HL-60/S4 (cell line): ENCODE measurements at regions not wholly inside any gene's neighbourhood (a gene's known extent, or its start where the extent isn't known, plus 50 kb on each side); places are given as distances from the start of the nearest gene placed in this dataset.

Source experiments
- in situ Hi-C: fragments of 300-500 bp; cut with MboI; formaldehyde crosslinking; loops from 2 replicates; pipeline ENCODE4 v1.14.3; 2022; ENCODE audit warnings: low sequenced_read_pairs

DNA sequence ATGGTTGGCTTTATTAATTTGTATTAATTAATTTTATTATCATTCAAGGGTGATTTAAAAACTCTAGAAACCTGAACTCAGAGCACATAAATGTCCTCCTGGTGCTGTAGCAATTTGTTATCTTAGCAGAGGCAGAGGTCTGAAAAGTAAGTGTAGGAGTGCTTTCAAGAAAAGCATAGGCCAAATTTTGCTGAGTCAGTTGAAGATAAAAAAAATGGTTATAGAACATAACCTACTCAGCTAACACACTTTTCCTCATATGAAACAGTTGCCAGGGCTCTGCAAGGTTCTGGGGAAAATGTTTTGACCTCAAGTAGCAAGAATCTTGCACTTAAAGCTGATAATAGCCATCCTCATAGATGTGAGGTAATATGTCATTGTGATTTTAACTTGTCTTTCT lies 53.5 kb upstream of the CHODL start:
- in situ Hi-C loops = no loop called here

DNA sequence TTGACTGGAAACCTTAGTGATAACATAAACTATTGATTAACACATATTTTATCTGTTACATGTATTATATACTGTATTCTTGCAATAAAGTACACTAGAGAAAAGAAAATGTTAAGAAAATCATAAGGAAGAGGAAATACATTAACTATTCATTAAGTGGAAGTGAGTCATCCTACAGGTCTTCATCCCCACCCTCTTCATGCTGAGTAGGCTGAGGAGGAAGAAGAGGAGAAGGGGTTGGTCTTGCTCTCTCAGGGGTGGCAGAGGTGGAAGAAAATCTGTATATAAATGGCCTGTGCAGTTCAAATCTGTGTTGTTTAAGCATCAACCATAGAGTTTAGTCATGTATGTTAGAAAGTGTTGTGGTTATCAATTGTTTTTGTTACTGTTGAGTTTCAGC lies 66.1 kb upstream of the CHODL start:
- in situ Hi-C loops = no loop called here

DNA sequence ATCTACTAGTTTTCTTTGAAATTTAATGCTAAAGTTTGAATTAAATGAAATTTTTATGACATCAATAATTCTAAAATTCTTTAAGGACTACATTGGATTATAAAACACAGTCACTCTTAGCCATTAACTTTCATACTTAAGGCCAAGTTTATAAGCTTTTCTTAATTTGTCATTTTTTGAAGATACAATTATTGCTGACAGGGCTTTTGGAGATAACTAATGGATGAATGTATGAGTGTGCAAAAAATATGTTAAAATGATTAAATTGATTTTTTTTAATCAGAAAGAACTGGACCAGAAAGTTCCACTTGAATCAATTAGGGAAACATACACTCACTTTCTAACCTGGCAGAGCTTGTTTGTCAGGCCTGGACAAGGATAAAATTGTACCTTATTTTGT lies 70.3 kb upstream of the CHODL start:
- in situ Hi-C loops = no loop called here

DNA sequence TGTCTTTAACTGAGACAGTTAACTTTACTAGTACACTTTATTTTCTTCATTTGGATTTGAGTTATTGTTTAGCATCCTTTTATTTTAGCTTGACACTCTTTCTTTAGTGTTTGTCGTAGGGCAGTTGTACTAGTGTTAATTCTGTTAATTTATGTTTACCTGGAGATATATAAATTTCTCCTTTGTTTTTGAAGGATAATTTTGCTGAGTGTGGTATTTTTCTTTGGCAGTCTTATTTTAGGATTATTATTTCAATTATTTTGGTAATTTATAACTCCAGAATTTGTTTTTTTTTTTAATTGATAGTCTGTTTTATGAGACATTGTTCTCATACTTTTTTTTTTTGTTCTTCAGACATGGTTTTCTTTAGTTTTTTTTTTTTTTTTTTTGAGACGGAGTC lies 73.8 kb upstream of the CHODL start:
- in situ Hi-C loops = no loop called here

DNA sequence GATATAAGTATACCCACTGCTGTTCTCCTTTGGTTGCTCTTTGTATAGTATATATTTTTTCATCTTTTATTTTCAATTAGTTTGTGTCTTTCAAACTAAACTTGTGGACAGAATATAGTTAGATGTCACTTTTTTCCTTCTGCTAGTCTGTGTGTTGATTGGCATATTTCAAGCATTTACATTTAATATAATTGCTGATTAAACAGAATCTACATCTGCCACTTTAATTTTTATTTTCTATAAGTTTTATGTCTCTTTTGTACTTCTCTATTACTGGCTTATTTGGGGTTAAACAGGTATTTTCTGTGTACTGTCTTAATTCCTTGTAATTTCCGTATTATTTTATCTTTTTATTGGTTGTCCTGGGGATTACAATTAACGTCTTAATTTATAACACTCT lies 74.4 kb upstream of the CHODL start:
- in situ Hi-C loops = no loop called here

DNA sequence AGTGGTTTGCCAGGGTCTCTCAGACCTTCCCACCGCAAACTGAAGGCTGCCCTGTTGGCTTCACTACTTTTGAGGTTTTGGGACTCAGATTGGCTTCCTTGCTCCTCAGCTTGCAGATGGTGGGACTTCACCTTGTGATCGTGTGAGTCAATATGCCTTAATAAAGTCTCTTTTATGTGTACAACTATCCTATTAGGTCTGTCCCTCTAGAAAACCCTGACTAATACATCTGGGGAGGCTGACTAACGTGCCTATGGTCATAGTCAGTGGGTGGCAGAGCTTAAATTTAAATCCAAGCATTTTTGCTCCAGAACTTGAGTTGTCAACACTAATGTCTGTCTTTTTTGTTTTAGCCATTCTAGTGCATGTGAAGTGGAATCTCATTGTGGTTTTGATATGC lies 76.5 kb upstream of the CHODL start:
- in situ Hi-C loops = no loop called here

DNA sequence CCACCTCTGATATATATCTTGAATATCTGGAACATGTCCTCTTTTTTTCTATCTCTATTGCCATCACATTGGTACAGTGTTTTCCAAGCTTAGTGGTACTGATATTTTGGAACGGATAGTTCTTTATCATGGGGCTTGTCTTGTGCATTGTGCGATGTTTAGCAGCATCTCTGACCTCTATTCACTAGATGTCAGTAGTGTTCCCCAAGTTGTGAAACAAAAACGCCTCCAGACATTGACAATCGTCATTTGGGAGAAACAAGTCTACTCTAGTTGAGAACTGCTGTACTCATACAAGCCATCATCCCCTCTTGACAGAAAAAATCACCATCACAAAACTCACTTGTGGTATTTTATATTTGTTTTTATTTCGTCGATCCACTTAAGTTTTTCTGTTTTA lies 79.7 kb upstream of the CHODL start:
- in situ Hi-C loops = no loop called here

DNA sequence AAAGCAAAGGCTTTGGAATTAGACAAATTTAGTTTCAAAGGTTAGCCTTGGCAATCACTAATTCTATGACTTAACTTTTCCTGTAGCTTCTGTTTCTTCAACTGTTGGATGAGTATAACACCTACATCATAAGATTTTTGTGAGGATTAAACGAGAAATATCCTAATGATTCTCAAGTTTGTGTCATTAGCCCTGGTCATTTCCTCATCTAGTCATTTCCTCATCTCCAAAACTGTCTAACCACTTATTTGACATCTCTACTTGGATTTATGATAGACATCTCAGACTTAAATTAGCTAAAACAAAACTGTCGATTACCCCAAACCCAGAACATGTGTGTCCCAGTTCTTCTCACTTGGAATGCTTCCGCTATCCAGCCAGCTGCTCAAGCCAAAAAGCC lies 80.2 kb upstream of the CHODL start:
- in situ Hi-C loops = no loop called here

DNA sequence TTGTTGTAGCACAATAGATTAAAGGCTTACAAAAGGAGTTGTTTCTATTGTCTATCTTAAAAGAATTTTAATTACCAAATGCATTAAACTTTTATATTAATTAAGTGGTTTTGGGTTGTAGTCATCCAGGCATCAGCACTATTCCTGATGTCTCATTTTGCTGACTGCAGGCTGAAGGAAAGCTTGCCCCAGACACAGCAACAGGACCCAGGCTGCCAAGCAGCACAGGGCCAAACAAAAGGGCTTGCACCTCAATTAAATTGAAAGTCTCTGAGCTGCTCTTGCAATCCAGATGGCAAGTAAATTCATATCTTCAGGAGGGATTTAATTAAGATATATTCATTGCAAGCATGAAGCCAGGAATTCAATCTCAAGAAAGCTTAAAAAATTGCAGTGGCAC lies 80.7 kb upstream of the CHODL start:
- in situ Hi-C loops = no loop called here

DNA sequence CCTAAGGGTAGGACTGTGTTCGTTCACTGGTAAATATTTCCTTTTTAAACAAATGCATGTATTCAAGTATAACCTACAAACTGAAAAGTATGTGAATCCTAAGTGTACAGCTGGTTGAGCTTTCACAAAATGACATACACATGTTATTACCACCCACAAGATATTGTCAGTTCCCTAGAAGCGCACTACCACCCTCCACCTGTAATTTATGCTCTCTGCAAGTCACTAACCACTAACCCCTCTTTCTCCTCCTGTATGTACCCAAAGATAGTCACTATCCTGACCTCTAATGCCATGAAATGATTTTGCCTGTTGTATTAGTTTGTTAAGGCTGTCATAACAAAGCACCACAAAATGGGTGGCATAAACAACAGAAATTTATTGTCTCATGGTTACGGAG lies 82.8 kb upstream of the CHODL start:
- in situ Hi-C loops = no loop called here

DNA sequence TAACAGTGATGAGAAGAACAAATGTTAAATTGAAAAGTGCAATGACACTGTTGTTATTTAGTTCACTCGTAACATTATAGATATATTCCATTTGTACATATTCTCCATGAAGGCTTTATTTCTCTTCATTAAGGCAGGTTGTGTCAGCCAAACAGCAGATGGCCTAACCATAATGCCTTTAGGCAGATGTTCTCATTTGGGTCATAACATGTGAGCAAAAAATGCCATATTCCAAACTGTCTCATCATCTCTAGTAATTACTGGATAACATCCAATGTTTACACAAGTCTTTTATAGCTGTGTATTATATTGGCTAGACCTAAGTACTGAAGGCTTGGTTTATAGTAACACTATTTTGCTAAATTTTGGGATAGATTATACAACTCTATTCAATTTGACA lies 87.2 kb upstream of the CHODL start:
- in situ Hi-C loops = no loop called here

DNA sequence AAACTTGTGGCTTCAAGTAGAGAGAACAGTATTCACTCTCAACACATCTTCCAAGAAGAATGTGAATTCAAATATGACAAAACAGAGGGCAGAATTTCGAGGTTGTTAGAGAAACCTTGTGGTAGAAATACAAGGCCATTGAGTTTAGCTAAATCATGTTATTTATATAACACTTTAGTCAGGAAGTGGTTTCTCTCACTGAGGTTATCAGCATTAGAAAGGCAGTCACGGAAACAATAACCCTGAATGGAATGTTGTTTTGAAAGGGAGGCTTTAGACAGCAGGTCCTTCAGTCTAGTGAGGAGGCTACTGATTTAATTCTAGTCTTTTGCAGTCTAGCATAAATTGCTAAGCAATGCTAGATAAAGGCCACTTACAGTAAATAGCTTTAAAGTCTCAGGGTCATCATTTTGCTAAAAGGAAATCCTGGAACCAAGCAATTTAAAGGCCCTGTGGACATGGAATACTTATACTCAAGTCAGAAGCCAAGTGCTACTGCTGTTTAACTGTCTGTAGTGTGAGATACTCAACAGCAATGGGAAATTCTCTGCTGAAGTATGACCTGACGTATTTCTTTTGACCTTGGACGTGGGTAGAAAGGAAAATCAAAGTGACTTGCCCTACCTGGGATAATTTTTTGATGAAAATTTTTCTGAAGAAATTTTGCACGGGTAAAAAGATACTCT lies 89.0 kb upstream of the CHODL start:
- in situ Hi-C loops = no loop called here

DNA sequence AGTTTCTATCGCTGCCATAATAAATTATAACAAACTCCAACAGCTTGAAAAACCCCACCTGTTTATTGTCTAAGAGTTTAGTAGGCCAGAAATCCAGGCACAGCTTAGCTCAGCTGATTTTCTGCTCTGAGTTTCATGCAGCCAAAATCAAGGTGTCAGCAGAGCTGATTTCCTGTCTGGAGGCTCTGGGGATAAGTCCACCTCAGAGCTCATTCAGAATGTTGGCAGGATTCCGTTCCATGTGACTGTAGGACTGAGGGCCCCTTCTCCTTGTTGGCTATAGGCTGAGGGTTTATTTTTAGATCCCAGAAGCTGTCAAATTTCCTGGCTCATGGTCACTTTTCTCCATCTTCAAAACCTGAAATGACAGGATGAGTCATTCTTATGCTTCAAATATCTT lies 91.6 kb upstream of the CHODL start:
- in situ Hi-C loops = no loop called here

DNA sequence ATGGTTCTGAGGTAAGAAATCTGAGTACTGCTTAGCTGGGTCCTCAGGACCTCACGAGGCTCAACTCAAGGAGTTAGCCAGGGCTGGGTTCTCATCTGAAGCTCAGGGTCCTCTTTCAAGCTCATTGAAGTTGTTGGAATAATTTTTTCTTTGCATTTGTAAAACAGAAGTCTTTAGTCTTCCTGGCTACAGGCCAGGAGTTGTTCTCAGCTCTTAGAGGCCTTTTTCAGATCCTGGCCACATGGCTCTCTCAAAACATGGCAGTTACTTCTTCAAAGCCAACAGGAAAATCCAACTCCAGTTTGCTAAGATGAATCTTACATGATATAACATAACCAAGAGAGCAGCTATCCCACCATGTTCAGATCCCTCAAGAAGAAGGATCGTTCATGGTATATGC lies 92.3 kb upstream of the CHODL start:
- in situ Hi-C loops = no loop called here

DNA sequence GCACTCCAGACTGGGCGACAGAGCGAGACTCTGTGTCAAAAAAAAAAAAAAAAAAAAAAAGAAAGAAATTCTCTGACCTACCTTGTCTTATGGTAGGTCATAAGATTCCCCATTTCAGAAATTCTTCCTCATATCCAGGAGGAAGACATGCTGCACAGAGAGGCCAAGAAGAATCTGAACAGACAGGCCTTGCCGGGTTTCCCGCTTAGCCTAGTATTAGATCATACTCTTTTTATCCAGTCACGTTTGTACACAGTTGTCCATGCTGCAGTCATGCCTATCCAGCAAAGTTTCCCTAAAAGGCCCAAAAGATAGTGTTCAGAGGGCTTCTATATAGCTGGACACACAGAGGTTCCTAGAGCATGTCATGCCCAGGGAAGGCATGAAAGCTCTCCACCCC lies 93.6 kb upstream of the CHODL start:
- in situ Hi-C loops = no loop called here

DNA sequence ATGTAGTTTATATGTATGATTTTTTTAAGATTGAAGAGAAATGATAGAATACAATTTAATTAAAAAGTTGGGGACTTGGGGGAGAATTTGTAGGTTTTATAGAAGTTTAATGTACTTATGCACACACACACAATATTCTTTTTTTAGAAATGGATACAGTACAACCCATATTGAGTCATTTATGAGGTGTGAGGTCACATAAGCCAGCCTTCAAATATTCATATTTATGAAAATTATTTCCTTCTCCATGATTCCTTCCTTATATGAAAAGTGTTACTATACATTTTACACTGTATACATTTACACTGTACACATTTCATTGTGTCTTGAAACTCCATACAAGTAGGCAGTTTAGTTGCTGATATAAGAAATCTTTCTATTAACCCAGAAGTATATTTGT lies 96.2 kb upstream of the CHODL start:
- in situ Hi-C loops = no loop called here

DNA sequence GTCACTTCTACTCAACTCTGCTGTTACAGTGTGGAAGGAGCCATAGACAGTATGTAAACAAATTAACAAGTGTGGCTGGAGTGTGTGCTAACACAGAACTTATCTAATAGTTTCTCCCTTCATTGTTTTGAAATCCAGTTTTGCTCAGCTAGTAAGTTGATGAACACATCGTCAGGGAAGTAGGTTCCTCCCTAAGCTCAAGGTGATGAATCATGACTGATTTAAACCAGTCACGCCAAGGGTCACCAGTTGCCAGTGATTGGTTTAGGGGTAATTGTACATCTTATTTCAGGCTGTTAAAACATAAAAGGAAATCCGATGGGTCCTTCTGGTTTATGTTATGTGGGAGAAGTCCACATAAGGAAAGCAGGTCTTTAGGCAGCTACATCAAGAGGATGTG lies 97.0 kb upstream of the CHODL start:
- in situ Hi-C loops = no loop called here

DNA sequence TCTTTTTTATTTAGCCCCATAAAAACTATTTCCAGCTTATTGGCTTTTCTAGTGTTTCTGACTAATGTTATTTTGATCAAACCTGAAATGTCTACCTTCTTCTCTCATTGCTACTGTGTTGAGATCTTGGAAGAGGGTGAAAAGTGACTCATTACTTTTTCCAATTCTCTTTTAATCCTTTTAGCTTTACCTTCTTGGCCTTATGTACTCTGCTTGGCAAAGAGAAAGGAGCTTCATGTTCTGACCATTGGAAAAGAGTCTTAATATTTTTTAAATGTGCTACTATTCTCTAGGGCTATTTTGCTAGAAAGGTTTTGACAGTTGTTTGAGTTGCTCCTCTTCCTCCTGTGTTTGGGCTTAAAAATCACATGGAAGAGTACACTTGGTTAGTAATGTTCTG lies 97.8 kb upstream of the CHODL start:
- in situ Hi-C loops = no loop called here

DNA sequence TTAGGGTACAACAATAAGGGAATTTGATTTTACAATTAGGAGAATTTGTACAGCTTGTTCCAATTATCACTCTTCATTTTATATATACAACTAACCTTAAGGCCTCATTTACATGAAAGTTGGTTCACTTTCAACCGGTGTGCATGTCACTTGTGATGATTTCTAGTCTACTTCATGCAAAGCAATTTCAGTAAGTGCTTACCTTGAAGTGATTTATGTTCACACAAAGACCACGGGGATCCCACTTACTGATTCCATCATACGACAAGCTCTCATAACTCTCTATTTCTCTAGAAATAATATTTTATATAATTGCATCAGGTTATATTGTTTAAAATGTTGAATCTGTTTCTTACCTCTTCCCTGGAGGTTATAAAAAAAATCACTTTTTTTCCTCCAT lies 100.3 kb upstream of the CHODL start:
- in situ Hi-C loops = no loop called here

DNA sequence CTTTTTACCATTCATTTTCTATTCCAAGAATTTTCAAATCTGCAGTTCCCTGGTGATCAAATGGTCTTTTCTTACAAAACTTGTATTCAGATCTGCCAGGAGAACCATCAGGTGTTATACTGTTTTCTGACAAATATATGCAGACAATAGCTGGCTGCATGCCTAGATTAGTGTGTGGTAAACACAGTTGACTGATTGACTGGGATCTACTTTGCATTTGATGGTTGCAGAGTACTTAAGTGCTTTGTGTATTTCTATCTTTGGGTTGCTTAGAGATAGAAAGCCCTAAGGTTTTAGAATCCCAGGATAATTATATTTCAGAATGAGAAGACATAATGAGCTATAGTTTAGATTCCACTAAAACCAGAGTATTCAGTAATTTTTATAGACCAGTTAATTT lies 102.0 kb upstream of the CHODL start:
- in situ Hi-C loops = no loop called here

DNA sequence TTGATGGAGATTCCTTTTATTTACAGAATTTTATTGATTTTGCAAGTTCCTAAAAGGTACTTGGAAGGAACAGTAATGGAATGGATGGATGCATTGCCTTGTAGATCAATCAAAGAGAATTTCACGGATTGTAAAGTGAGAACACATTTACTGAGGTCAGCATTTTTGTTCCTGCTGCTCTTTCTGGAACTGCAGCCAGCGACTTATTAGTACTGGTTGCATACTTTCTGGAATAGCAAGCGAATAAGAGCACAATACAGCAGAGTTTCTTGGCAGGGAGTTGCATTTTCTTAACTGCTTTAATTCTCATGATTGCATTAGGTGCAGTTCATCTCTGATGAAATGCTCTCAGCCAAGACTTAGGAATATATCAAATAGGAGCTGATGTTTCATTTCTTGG lies 106.1 kb upstream of the CHODL start:
- in situ Hi-C loops = no loop called here

DNA sequence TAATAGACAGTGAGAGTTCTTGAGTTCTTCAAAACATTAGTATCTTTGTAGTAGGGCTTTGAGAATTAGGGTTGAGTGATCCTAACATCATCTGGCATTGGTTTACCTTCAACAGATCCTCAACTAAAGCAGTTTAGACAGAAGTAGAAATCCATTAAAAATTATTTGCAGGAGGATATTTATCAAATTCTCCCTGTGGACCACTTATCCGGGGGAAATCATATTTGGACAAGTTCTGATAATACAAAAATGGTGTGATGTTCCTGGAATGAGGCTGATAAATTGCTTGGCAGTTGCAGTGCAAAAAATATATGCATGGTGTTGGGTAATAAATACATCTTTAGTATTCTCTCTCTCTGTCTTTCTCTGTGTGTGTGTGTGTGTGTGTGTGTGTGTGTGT lies 115.1 kb upstream of the CHODL start:
- in situ Hi-C loops = no loop called here

DNA sequence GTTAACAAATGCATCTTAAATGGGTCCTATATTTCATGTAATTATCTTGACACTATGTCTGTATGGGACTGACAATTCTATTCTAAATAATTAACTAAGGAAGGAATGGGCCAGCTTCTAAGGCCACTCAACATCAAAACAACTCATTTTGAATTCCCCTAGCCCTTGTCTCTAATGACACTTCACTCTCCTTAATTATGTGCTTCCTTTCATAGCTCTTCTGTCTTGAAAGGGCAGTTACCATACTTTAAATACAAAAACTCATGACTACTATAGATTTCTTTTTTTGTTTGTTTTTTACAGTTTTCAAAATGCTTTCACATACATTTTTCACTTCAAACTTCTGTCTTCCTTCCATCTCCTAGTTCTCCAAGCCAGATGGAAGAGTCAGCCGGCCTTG lies 126.1 kb upstream of the CHODL start:
- in situ Hi-C loops = no loop called here

DNA sequence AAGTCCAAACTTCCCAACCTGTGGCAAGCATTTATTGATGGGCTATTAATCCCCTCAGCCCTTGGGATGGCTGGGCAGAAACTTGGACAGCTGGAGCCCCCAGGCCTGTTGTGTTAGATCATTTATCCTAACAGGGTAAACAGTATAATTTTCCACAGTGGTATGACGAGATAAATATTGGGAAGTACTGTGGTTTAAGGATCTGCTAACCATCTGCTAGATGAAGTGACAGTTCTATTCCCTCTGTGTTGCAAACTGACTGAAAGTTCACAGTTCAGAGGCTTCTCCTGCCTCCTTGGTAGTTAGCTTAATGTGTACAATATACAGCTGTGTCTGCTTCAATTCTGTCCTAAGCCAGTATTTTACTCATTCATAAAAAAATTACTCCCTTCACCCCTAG lies 127.5 kb upstream of the CHODL start:
- in situ Hi-C loops = no loop called here
